Calu3 (cell line): ENCODE measurements at regions not wholly inside any gene's neighbourhood (a gene's known extent, or its start where the extent isn't known, plus 50 kb on each side); places are given as distances from the start of the nearest gene placed in this dataset.

Experiments
- BruUV-seq: library from RNA; stranded (reverse); fragments of 400-500 nt; replicated peaks from 2 replicates; lab custom pipeline; 2021; lab: Mats Ljungman, UMichigan
- CTCF ChIA-PET: fragments of 300-600 bp; sonication (Branson Sonifier 250); formaldehyde crosslinking; loops from one replicate; lab custom pipeline; 2022; ENCODE audit warnings: antibody characterized with exemption; lab: Charles Lee
- DNase-seq: peaks from one replicate; pipeline ENCODE4 v3.0.0; 2022
- H3K27ac Mint-ChIP-seq: one replicate; pipeline ENCODE4 v1.8.0; 2022; ENCODE audit warnings: mixed read lengths; ENCODE audit not compliant: unreplicated experiment
- H3K27me3 Mint-ChIP-seq: one replicate; pipeline ENCODE4 v1.8.0; 2022; ENCODE audit warnings: mixed read lengths; ENCODE audit not compliant: unreplicated experiment
- H3K36me3 Mint-ChIP-seq: one replicate; pipeline ENCODE4 v1.8.0; 2022; ENCODE audit warnings: mild to moderate bottlenecking, moderate library complexity, mixed read lengths; ENCODE audit not compliant: insufficient read depth, unreplicated experiment
- H3K4me1 Mint-ChIP-seq: one replicate; pipeline ENCODE4 v1.8.0; 2022; ENCODE audit warnings: mild to moderate bottlenecking, low read depth, mixed read lengths; ENCODE audit not compliant: unreplicated experiment
- H3K4me3 Mint-ChIP-seq: one replicate; pipeline ENCODE4 v1.8.0; 2022; ENCODE audit warnings: mild to moderate bottlenecking, low read depth, moderate library complexity, mixed read lengths; ENCODE audit not compliant: unreplicated experiment
- H3K9me3 Mint-ChIP-seq: one replicate; pipeline ENCODE4 v1.8.0; 2022; ENCODE audit warnings: low read depth, mixed read lengths; ENCODE audit not compliant: unreplicated experiment
- CTCF ChIP-seq: fragments of 200-600 bp; IDR thresholded peaks from one replicate; pipeline ENCODE4 v1.8.0; 2022; ENCODE audit warnings: antibody characterized with exemption; ENCODE audit not compliant: unreplicated experiment
- intact Hi-C: fragments of 100-400 bp; cut with micrococcal nuclease; formaldehyde crosslinking; loops from one replicate; pipeline ENCODE4 v1.10.0; 2022; ENCODE audit not compliant: unreplicated experiment

- no peaks in the 10 kb centered on the region for H3K27me3 Mint-ChIP-seq
- H3K36me3 Mint-ChIP-seq = no peaks in the 10 kb centered on the region
- no peaks in the 10 kb centered on the region for H3K4me1 Mint-ChIP-seq
- no peak for DNase-seq
- H3K4me3 Mint-ChIP-seq = no peak overlapping the region
- H3K9me3 Mint-ChIP-seq = peaks cover 2% of the 10 kb centered on the region
- TF ChIP-seq CTCF = no peak
- intact Hi-C loops = no loop called here
- CTCF ChIA-PET = no interaction called here
- BruUV-seq = no TSS peak
- H3K27ac Mint-ChIP-seq = no peak overlapping the region
These were observed 863.7 kb downstream of the EPHA4 start for GRCh38 chr2:220708366-220708765.

- intact Hi-C loops = no loop called here
- BruUV-seq = no TSS peak
- H3K4me3 Mint-ChIP-seq = no peak overlapping the region
- CTCF ChIA-PET = no interaction called here
- H3K36me3 Mint-ChIP-seq = no peaks in the 10 kb centered on the region
- no peaks in the 10 kb centered on the region for H3K4me1 Mint-ChIP-seq
- H3K27me3 Mint-ChIP-seq = no peaks in the 10 kb centered on the region
- peaks cover 4% of the 10 kb centered on the region for H3K9me3 Mint-ChIP-seq
- no peak for DNase-seq
- TF ChIP-seq CTCF = no peak
- no peak overlapping the region for H3K27ac Mint-ChIP-seq
These were observed 854.8 kb downstream of the EPHA4 start for GRCh38 chr2:220717283-220717682.

- H3K4me1 Mint-ChIP-seq = no peaks in the 10 kb centered on the region
- no peak for DNase-seq
These were observed 835.3 kb downstream of the EPHA4 start for GRCh38 chr2:220736778-220737177.

GRCh38 chr2:220743203-220743602 is 828.9 kb downstream of the EPHA4 start:
- no peaks in the 10 kb centered on the region for H3K36me3 Mint-ChIP-seq
- no peak for TF ChIP-seq CTCF
- H3K27me3 Mint-ChIP-seq = no peaks in the 10 kb centered on the region
- H3K27ac Mint-ChIP-seq = no peak overlapping the region
- no peak overlapping the region for H3K4me3 Mint-ChIP-seq
- no TSS peak for BruUV-seq
- H3K9me3 Mint-ChIP-seq = no peaks in the 10 kb centered on the region
- intact Hi-C loops = no loop called here
- CTCF ChIA-PET = no interaction called here
- DNase-seq = no peak
- H3K4me1 Mint-ChIP-seq = no peaks in the 10 kb centered on the region

More at GRCh38 chr2:220736778-220737177, 835.3 kb downstream of the EPHA4 start:
- Mint-ChIP-seq H3K27me3 (no peaks in the 10 kb centered on the region), H3K27ac (no peak overlapping the region), H3K36me3 (no peaks in the 10 kb centered on the region), H3K4me3 (no peak overlapping the region), H3K9me3 (no peaks in the 10 kb centered on the region)
- BruUV-seq = no TSS peak
- intact Hi-C loops = no loop called here
- TF ChIP-seq CTCF = no peak
- CTCF ChIA-PET = interaction anchor here (0.6 kb wide), 1 partner anchor 9 kb away, joined by 3 read pairs; no protein-coding TSS in a partner anchor
